ENCODE measurements at regions not wholly inside any gene's neighbourhood (a gene's known extent, or its start where the extent isn't known, plus 50 kb on each side); places are given as distances from the start of the nearest gene placed in this dataset.
A peak's percentile ranks its signal among the peaks of the same experiment; 100 is the strongest.
"Not testable (repeated sequence)": the region's sequence is repeated elsewhere in the genome, so short reads cannot be mapped to it uniquely, and the experiment has no call there.

GRCh38 chr5:62196532-62196931, 109.5 kb upstream of the KIF2A start:
- DNase-seq = not testable (repeated sequence)

GRCh38 chr5:62197697-62198096, 108.3 kb upstream of the KIF2A start:
- DNase-seq = no peak

- DNase-seq = no peak
Measured at GRCh38 chr5:62198421-62198820, 107.6 kb upstream of the KIF2A start.

GRCh38 chr5:62199792-62200716, 106.0 kb upstream of the KIF2A start:
- no peak for DNase-seq

GRCh38 chr5:62206150-62206829, 99.7 kb upstream of the KIF2A start:
- DNase-seq = peak; percentile 9

- no peak for DNase-seq
Measured at GRCh38 chr5:62208218-62208852, 97.7 kb upstream of the KIF2A start.

- DNase-seq = no peak
Measured at GRCh38 chr5:62211405-62211804, 94.6 kb upstream of the KIF2A start.

GRCh38 chr5:62212648-62213047, 93.4 kb upstream of the KIF2A start:
- DNase-seq = no peak

GRCh38 chr5:62214701-62215100, 91.3 kb upstream of the KIF2A start:
- DNase-seq = no peak

GRCh38 chr5:62216603-62217002, 89.4 kb upstream of the KIF2A start:
- DNase-seq = not testable (repeated sequence)

- DNase-seq = not testable (repeated sequence)
Measured at GRCh38 chr5:62217095-62217494, 88.9 kb upstream of the KIF2A start.

GRCh38 chr5:62218860-62219259, 87.1 kb upstream of the KIF2A start:
- not testable (repeated sequence) for DNase-seq

GRCh38 chr5:62221881-62222280, 84.1 kb upstream of the KIF2A start:
- not testable (repeated sequence) for DNase-seq

- peak; percentile 75 for DNase-seq
Measured at GRCh38 chr5:62222305-62222704, 83.7 kb upstream of the KIF2A start.

GRCh38 chr5:62223312-62223670, 82.7 kb upstream of the KIF2A start:
- DNase-seq = not testable (repeated sequence)

- not testable (repeated sequence) for DNase-seq
Measured at GRCh38 chr5:62224987-62225601, 80.9 kb upstream of the KIF2A start.

GRCh38 chr5:62230876-62231388, 75.1 kb upstream of the KIF2A start:
- not testable (repeated sequence) for DNase-seq

GRCh38 chr5:62231576-62231975, 74.4 kb upstream of the KIF2A start:
- DNase-seq = no peak

- DNase-seq = not testable (repeated sequence)
Measured at GRCh38 chr5:62232218-62232617, 73.8 kb upstream of the KIF2A start.

GRCh38 chr5:62233083-62234046, 72.6 kb upstream of the KIF2A start:
- not testable (repeated sequence) for DNase-seq

- DNase-seq = not testable (repeated sequence)
Measured at GRCh38 chr5:62236593-62236992, 69.4 kb upstream of the KIF2A start.

- not testable (repeated sequence) for DNase-seq
Measured at GRCh38 chr5:62237944-62238343, 68.1 kb upstream of the KIF2A start.

Measured in fibroblast of upper back skin (primary cell).